Parathyroid adenoma (tissue), 2 donors: ENCODE measurements at regions not wholly inside any gene's neighbourhood (a gene's known extent, or its start where the extent isn't known, plus 50 kb on each side); places are given as distances from the start of the nearest gene placed in this dataset.

Experiments
- H2AFZ ChIP-seq: fragments of 300-600 bp; sonication (generic); one replicate; pipeline ENCODE4 v1.7.0; 2017; ENCODE audit warnings: antibody characterized with exemption, mild to moderate bottlenecking
- H3K27ac ChIP-seq: fragments of 300-600 bp; sonication (generic); one replicate; pipeline ENCODE4 v1.7.0; 2017
- H3K27me3 ChIP-seq: fragments of 300-600 bp; sonication (generic); one replicate; pipeline ENCODE4 v1.7.0; 2017; ENCODE audit warnings: low read length; ENCODE audit not compliant: control insufficient read depth, insufficient read depth
- H3K36me3 ChIP-seq: fragments of 300-600 bp; sonication (generic); one replicate; pipeline ENCODE4 v1.7.0; 2017; ENCODE audit warnings: low read length; ENCODE audit not compliant: control insufficient read depth, insufficient read depth
- H3K4me1 ChIP-seq: fragments of 300-600 bp; sonication (generic); one replicate; pipeline ENCODE4 v1.7.0; 2017; ENCODE audit warnings: control low read depth
- H3K4me2 ChIP-seq: fragments of 300-600 bp; sonication (generic); one replicate; pipeline ENCODE4 v1.7.0; 2017; ENCODE audit warnings: low read length
- H3K4me3 ChIP-seq: fragments of 300-600 bp; sonication (generic); one replicate; pipeline ENCODE4 v1.7.0; 2017; ENCODE audit warnings: low read depth, low read length
- H3K79me2 ChIP-seq: fragments of 300-600 bp; sonication (generic); one replicate; pipeline ENCODE4 v1.7.0; 2017; ENCODE audit warnings: control low read depth
- H3K9ac ChIP-seq: fragments of 300-600 bp; sonication (generic); one replicate; pipeline ENCODE4 v1.7.0; 2017; ENCODE audit warnings: mild to moderate bottlenecking
- H3K9me3 ChIP-seq: fragments of 300-600 bp; sonication (generic); one replicate; pipeline ENCODE4 v1.7.0; 2017; ENCODE audit warnings: low read length; ENCODE audit not compliant: control insufficient read depth
- CTCF ChIP-seq: fragments of 300-600 bp; sonication (generic); IDR thresholded peaks from one replicate; pipeline ENCODE4 v1.7.0; 2017; ENCODE audit warnings: antibody characterized with exemption, mild to moderate bottlenecking
- donor health status: primary hyperparathyroidism.

- no peaks in the 10 kb centered on the region for H3K9me3 ChIP-seq
- H3K4me2 ChIP-seq: no peak overlapping the region
- H3K4me3 ChIP-seq: no peak overlapping the region
- no peak overlapping the region for H2AFZ ChIP-seq
- H3K27ac ChIP-seq: no peak overlapping the region
- TF ChIP-seq CTCF: no peak
- no peaks in the 10 kb centered on the region for H3K79me2 ChIP-seq
- no peaks in the 10 kb centered on the region for H3K27me3 ChIP-seq
- no peaks in the 10 kb centered on the region for H3K36me3 ChIP-seq
- H3K9ac ChIP-seq: no peak overlapping the region
- peaks cover 9% of the 10 kb centered on the region for H3K4me1 ChIP-seq
Observed at GRCh38 chr12:108039794-108040193, 89.3 kb upstream of the WSCD2 start.

GRCh38 chr12:108040947-108041346 is 88.1 kb upstream of the WSCD2 start:
- H3K9me3 ChIP-seq: no peaks in the 10 kb centered on the region
- no peak overlapping the region for H3K4me2 ChIP-seq
- H3K9ac ChIP-seq: no peak overlapping the region
- H3K4me3 ChIP-seq: no peak overlapping the region
- no peak overlapping the region for H2AFZ ChIP-seq
- H3K4me1 ChIP-seq: peaks cover 9% of the 10 kb centered on the region
- H3K27me3 ChIP-seq: no peaks in the 10 kb centered on the region
- no peaks in the 10 kb centered on the region for H3K79me2 ChIP-seq
- no peak for TF ChIP-seq CTCF
- no peaks in the 10 kb centered on the region for H3K36me3 ChIP-seq
- no peak overlapping the region for H3K27ac ChIP-seq

GRCh38 chr12:108043286-108043685 is 85.8 kb upstream of the WSCD2 start:
- Histone ChIP-seq H3K4me3 (no peak overlapping the region), H3K79me2 (no peaks in the 10 kb centered on the region), H3K4me1 (peaks cover 9% of the 10 kb centered on the region), H3K9me3 (no peaks in the 10 kb centered on the region), H2AFZ (no peak overlapping the region), H3K27me3 (no peaks in the 10 kb centered on the region), H3K9ac (no peak overlapping the region), H3K27ac (no peak overlapping the region), H3K4me2 (no peak overlapping the region), H3K36me3 (no peaks in the 10 kb centered on the region)
- TF ChIP-seq CTCF: no peak

GRCh38 chr12:108043750-108044533 is 85.1 kb upstream of the WSCD2 start:
- no peaks in the 10 kb centered on the region for H3K79me2 ChIP-seq
- no peak overlapping the region for H3K4me3 ChIP-seq
- peaks cover 9% of the 10 kb centered on the region for H3K4me1 ChIP-seq
- no peak overlapping the region for H3K9ac ChIP-seq
- no peak overlapping the region for H3K27ac ChIP-seq
- H2AFZ ChIP-seq: no peak overlapping the region
- no peak overlapping the region for H3K4me2 ChIP-seq
- H3K27me3 ChIP-seq: no peaks in the 10 kb centered on the region
- no peaks in the 10 kb centered on the region for H3K36me3 ChIP-seq
- H3K9me3 ChIP-seq: no peaks in the 10 kb centered on the region
- no peak for TF ChIP-seq CTCF

GRCh38 chr12:108046135-108046534 is 83.0 kb upstream of the WSCD2 start:
- Histone ChIP-seq H3K9me3 (no peaks in the 10 kb centered on the region), H3K27ac (no peak overlapping the region), H3K4me2 (no peak overlapping the region), H3K27me3 (no peaks in the 10 kb centered on the region), H3K79me2 (no peaks in the 10 kb centered on the region), H3K36me3 (no peaks in the 10 kb centered on the region), H2AFZ (no peak overlapping the region), H3K4me3 (no peak overlapping the region), H3K9ac (no peak overlapping the region), H3K4me1 (no peaks in the 10 kb centered on the region)
- TF ChIP-seq CTCF: no peak
